Nephron progenitor cell (in vitro differentiated cells): ENCODE measurements at regions not wholly inside any gene's neighbourhood (a gene's known extent, or its start where the extent isn't known, plus 50 kb on each side); places are given as distances from the start of the nearest gene placed in this dataset.
A peak's percentile ranks its signal among the peaks of the same experiment; 100 is the strongest.

ENCODE experiments used
- DNase-seq: peaks from one replicate; pipeline ENCODE4 v3.0.0; 2021
- H3K27ac Mint-ChIP-seq: 2 replicates; pipeline ENCODE4 v1.8.0; 2021; ENCODE audit warnings: mild to moderate bottlenecking, moderate library complexity, mixed read lengths
- H3K27me3 Mint-ChIP-seq: 2 replicates; pipeline ENCODE4 v1.8.0; 2021; ENCODE audit warnings: mild to moderate bottlenecking, low read depth, mixed read lengths; ENCODE audit not compliant: poor library complexity
- H3K36me3 Mint-ChIP-seq: 2 replicates; pipeline ENCODE4 v1.8.0; 2021; ENCODE audit warnings: low read depth, mixed read lengths
- H3K4me1 Mint-ChIP-seq: 2 replicates; pipeline ENCODE4 v1.8.0; 2021; ENCODE audit warnings: mixed read lengths
- H3K4me3 Mint-ChIP-seq: 2 replicates; pipeline ENCODE4 v1.8.0; 2021; ENCODE audit warnings: mild to moderate bottlenecking, moderate library complexity, mixed read lengths
- H3K9me3 Mint-ChIP-seq: 2 replicates; pipeline ENCODE4 v1.8.0; 2021; ENCODE audit warnings: mild to moderate bottlenecking, moderate library complexity, mixed read lengths
- TF ChIP-seq, protein P1 (sequence below): fragments of 200-600 bp; sonication (generic); IDR thresholded peaks from 2 replicates; pipeline ENCODE4 v1.5.0; 2021; ENCODE audit warnings: antibody characterized with exemption

DNA sequence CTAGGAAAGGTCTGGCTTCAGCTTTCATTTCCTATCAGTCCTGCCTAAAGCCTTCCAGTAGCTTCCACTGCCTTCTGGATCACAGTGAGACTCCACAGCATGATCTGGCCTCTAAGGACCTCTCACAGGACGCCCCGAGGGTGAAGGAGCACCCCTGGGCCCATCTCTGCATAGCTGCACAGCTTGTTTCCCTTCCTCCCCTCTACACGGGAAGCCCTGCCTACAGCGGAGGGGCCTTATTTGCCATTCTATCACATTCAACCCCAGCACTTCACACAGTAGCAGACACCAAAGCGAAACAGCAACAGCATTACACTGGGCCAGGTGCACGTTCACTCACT lies 162.3 kb upstream of the GRK3 start:
- Mint-ChIP-seq H3K27ac (no peak overlapping the region), H3K4me1 (peaks cover 46% of the 10 kb centered on the region), H3K9me3 (no peaks in the 10 kb centered on the region), H3K4me3 (no peak overlapping the region), H3K27me3 (peaks cover 16% of the 10 kb centered on the region), H3K36me3 (no peaks in the 10 kb centered on the region)
- no peak for DNase-seq
- TF ChIP-seq, protein P1, sequence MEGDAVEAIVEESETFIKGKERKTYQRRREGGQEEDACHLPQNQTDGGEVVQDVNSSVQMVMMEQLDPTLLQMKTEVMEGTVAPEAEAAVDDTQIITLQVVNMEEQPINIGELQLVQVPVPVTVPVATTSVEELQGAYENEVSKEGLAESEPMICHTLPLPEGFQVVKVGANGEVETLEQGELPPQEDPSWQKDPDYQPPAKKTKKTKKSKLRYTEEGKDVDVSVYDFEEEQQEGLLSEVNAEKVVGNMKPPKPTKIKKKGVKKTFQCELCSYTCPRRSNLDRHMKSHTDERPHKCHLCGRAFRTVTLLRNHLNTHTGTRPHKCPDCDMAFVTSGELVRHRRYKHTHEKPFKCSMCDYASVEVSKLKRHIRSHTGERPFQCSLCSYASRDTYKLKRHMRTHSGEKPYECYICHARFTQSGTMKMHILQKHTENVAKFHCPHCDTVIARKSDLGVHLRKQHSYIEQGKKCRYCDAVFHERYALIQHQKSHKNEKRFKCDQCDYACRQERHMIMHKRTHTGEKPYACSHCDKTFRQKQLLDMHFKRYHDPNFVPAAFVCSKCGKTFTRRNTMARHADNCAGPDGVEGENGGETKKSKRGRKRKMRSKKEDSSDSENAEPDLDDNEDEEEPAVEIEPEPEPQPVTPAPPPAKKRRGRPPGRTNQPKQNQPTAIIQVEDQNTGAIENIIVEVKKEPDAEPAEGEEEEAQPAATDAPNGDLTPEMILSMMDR = no peak

DNA sequence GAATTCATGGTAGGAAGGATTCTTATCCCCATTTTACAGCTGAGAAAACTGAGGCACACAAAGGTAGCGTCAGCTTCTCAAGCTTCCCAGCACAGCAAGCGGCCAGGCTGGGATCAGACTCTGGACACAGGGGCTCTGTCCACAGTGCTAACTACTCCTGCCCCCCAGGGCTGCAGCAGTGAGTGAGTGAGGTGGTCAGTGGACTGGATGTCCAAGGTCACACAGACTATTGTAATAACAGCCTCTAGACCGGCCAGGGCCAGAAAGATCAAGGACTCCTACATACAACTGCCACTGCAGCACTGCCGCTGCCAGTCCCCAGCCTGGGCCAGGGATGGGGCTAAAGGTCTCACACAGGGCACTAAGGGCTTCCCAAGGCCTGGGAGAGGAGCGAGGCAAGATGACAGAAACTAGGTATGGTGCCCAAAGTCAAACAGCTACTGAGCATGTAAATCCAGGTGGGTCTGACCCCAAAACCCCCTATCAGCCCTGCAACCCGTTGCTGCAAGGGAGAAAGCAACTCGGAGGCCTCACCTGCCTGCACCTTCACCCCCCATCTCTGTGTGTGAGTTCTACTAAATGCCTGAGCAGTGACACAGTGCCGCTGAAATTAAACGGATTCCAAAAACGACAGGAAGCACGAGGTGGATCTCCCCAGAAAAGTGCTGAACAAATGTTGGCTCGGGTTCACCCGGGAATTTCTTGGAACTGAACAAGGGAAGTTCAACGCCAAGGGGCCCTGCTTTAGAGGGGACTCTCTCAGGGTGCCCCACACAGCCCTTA lies 161.8 kb upstream of the GRK3 start:
- Mint-ChIP-seq H3K36me3 (no peaks in the 10 kb centered on the region), H3K27me3 (peaks cover 21% of the 10 kb centered on the region), H3K9me3 (no peaks in the 10 kb centered on the region), H3K4me1 (peaks cover 50% of the 10 kb centered on the region), H3K4me3 (peak overlapping the region; percentile 89), H3K27ac (peak overlapping the region; percentile 45)
- TF ChIP-seq, protein P1 = no peak
- DNase-seq = no peak

DNA sequence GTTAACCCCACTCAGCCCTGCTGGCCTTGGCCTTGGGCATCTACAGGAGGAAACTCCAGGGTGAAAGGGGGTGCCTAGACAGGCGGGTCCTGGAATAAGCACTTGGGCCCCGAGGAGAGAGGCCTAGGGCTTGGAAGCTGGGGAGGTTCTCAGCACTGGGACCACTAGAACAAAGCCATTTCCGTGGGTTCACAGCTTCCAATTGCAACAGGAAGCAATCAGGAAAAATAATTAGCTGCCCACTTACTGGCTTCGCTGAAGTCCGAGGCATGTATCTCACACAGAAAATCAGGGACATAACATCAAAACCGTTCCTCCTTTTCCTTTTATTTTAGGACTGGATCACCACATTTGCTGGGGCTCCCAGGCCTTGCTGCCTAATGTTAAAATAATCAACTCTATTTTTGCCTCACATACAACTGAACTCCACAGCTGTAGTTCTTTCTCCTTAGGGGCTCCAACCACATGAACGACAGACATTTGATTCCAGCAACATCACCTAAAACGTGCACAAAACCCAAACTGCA lies 161.1 kb upstream of the GRK3 start:
- H3K36me3 Mint-ChIP-seq = no peaks in the 10 kb centered on the region
- TF ChIP-seq, protein P1 = no peak
- H3K4me3 Mint-ChIP-seq = peak overlapping the region; percentile 89
- DNase-seq = no peak
- peaks cover 24% of the 10 kb centered on the region for H3K27me3 Mint-ChIP-seq
- peak overlapping the region; percentile 93 for H3K27ac Mint-ChIP-seq
- peaks cover 53% of the 10 kb centered on the region for H3K4me1 Mint-ChIP-seq
- H3K9me3 Mint-ChIP-seq = no peaks in the 10 kb centered on the region

DNA sequence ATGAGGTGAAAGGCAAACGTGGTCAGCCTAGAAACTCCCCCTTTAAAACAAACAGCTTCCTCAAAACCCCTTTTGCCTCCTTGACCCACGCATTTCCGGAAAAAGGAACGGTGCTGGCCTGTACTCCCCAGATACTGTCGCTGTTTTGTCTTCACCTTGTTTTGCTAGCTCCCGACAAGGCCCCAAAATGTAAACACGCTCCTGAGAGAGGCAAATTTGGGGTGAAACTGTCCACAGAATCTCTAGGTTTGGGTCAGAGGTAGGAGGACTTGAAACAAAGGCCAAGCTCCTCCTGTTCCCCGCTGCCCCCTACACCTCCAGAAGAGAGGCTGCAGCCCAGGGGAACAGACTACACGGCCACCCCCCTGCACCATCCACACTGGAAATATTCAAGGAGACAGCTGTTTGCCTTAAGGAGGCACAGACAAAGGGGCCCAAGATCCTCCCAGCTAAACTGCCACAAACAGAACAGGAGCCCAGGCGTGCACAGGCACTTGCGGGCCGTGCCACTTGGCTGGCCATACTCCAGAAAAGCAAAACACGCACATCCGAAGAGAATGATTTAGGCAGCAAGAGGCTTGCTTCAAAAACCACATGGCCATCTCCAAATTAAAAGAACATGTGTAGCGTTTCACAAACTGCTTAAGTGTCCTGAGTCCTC lies 160.5 kb upstream of the GRK3 start:
- peak; percentile 28 for DNase-seq
- H3K27me3 Mint-ChIP-seq = peaks cover 27% of the 10 kb centered on the region
- peaks cover 53% of the 10 kb centered on the region for H3K4me1 Mint-ChIP-seq
- TF ChIP-seq, protein P1 = no peak
- no peaks in the 10 kb centered on the region for H3K36me3 Mint-ChIP-seq
- H3K27ac Mint-ChIP-seq = peak overlapping the region; percentile 93
- H3K9me3 Mint-ChIP-seq = no peaks in the 10 kb centered on the region
- H3K4me3 Mint-ChIP-seq = peak overlapping the region; percentile 89

DNA sequence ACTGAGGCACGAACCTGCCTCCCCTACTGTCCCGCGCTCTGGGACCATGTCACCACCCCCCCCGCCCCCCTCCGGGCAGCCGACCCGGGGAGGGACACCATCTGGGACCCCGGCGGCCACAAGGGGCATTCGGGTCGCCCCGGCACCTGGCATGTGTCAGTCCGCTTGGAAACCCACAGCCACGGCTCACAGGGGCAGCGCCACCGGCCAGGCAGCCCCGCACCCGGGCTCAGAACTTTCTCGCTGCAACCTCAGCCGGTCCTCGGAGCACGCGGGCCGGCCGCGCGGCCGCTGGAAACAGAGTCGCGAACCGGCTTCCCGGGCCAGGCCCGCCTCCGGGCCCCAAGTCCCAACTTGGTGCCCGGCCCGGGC lies 159.9 kb upstream of the GRK3 start:
- H3K4me1 Mint-ChIP-seq = peaks cover 53% of the 10 kb centered on the region
- H3K27ac Mint-ChIP-seq = no peak overlapping the region
- DNase-seq = peak; percentile 42
- no peaks in the 10 kb centered on the region for H3K9me3 Mint-ChIP-seq
- H3K27me3 Mint-ChIP-seq = peaks cover 27% of the 10 kb centered on the region
- TF ChIP-seq, protein P1 = no peak
- peak overlapping the region; percentile 89 for H3K4me3 Mint-ChIP-seq
- no peaks in the 10 kb centered on the region for H3K36me3 Mint-ChIP-seq
